Body of pancreas (tissue), 4 donors: ENCODE measurements at regions not wholly inside any gene's neighbourhood (a gene's known extent, or its start where the extent isn't known, plus 50 kb on each side); places are given as distances from the start of the nearest gene placed in this dataset.

Experiments used
- CTCF ChIP-seq, 7 experiments: fragments of 450-650 bp in 4 of 7; fragments of 200-600 bp in 3 of 7; sonication (generic) in 3 of 7; IDR thresholded peaks; one replicate each; pipeline ENCODE4 v1.5.1; 2016 to 2019; ENCODE audit warnings: antibody characterized with exemption in 7 of 7
- POLR2A ChIP-seq, 3 donors: fragments of 450-650 bp; IDR thresholded peaks; one replicate each; pipeline ENCODE4 v1.6.1; 2016; ENCODE audit warnings: antibody characterized with exemption in 3 of 3, mild to moderate bottlenecking in 2 of 3

- TF ChIP-seq CTCF (IDR thresholded peaks at IDR 0.05) (no peak), POLR2A (IDR thresholded peaks at IDR 0.05) (no peak)
These were observed 160.3 kb downstream of the CXXC4 start for GRCh38 chr4:104334410-104334809.
